ENCODE measurements at regions not wholly inside any gene's neighbourhood (a gene's known extent, or its start where the extent isn't known, plus 50 kb on each side); places are given as distances from the start of the nearest gene placed in this dataset.

GRCh38 chr2:176934869-176935415 is 277.7 kb upstream of the HNRNPA3 start:
- Histone ChIP-seq H2BK15ac (ENCODE audit: low read depth, poor library complexity, severe bottlenecking) (no peak overlapping the region), H3K27ac (ENCODE audit: low read length, poor library complexity, severe bottlenecking) (no peak overlapping the region), H3K9me3 (ENCODE audit: control insufficient read depth, low read length) (no peaks in the 10 kb centered on the region), H3K9ac (ENCODE audit: low read length) (no peak overlapping the region), H3K36me3 (ENCODE audit: control insufficient read depth in 1 of 2, insufficient read depth in 2 of 2, low read depth in 1 of 2, low read length in 2 of 2) (no peaks in the 10 kb centered on the region), H3K4me1 (ENCODE audit: control insufficient read depth, insufficient read depth, low read depth, low read length) (no peaks in the 10 kb centered on the region), H3K27me3 (ENCODE audit: control insufficient read depth in 1 of 2, insufficient read depth in 1 of 2, low read length in 2 of 2) (peaks cover 2 to 3% of the 10 kb centered on the region in 2 experiments), H3K23ac (ENCODE audit: low read length in 2 of 2) (no peak overlapping the region), H4K8ac (ENCODE audit: low read length) (no peak overlapping the region), H2BK120ac (ENCODE audit: low read depth, low read length) (no peak overlapping the region), H2BK5ac (ENCODE audit: low read depth, low read length, poor library complexity, severe bottlenecking) (no peak overlapping the region), H4K91ac (ENCODE audit: low read length) (no peak overlapping the region), H3K79me1 (replicated peaks; ENCODE audit: low read length, poor library complexity, severe bottlenecking) (no peaks in the 10 kb centered on the region), H2BK12ac (ENCODE audit: low read length in 2 of 2) (no peak overlapping the region), H3K4me3 (ENCODE audit: insufficient read depth in 1 of 2, low read depth in 1 of 2, low read length in 2 of 2) (no peak overlapping the region), H2AFZ (ENCODE audit: low read depth, low read length) (no peak overlapping the region), H3K4ac (ENCODE audit: low read depth in 1 of 2, low read length in 2 of 2) (no peak overlapping the region), H3K4me2 (ENCODE audit: low read length, poor library complexity, severe bottlenecking) (no peak overlapping the region), H3K14ac (ENCODE audit: low read length in 2 of 2) (no peak overlapping the region), H2AK5ac (ENCODE audit: low read length, severe bottlenecking) (no peak overlapping the region), H3K18ac (ENCODE audit: low read depth in 1 of 2, low read length in 2 of 2) (no peak overlapping the region)
- WGBS: 58% methylated on average over 7 of the region's 7 CpGs
- DNase-seq: no peak

GRCh38 chr2:176935543-176936102 is 277.0 kb upstream of the HNRNPA3 start:
- Histone ChIP-seq H3K4ac (ENCODE audit: low read depth in 1 of 2, low read length in 2 of 2) (no peak overlapping the region), H3K14ac (ENCODE audit: low read length in 2 of 2) (no peak overlapping the region), H2BK12ac (ENCODE audit: low read length in 2 of 2) (no peak overlapping the region), H2AK5ac (ENCODE audit: low read length, severe bottlenecking) (no peak overlapping the region), H3K23ac (ENCODE audit: low read length in 2 of 2) (no peak overlapping the region), H2BK5ac (ENCODE audit: low read depth, low read length, poor library complexity, severe bottlenecking) (no peak overlapping the region), H4K91ac (ENCODE audit: low read length) (no peak overlapping the region), H4K8ac (ENCODE audit: low read length) (no peak overlapping the region), H3K4me3 (ENCODE audit: insufficient read depth in 1 of 2, low read depth in 1 of 2, low read length in 2 of 2) (no peak overlapping the region), H3K4me1 (ENCODE audit: control insufficient read depth, insufficient read depth, low read depth, low read length) (no peaks in the 10 kb centered on the region), H2AFZ (ENCODE audit: low read depth, low read length) (no peak overlapping the region), H3K9ac (ENCODE audit: low read length) (no peak overlapping the region), H2BK120ac (ENCODE audit: low read depth, low read length) (no peak overlapping the region), H3K36me3 (ENCODE audit: control insufficient read depth in 1 of 2, insufficient read depth in 2 of 2, low read depth in 1 of 2, low read length in 2 of 2) (no peaks in the 10 kb centered on the region), H3K18ac (ENCODE audit: low read depth in 1 of 2, low read length in 2 of 2) (no peak overlapping the region), H2BK15ac (ENCODE audit: low read depth, poor library complexity, severe bottlenecking) (no peak overlapping the region), H3K27ac (ENCODE audit: low read length, poor library complexity, severe bottlenecking) (no peak overlapping the region), H3K79me1 (replicated peaks; ENCODE audit: low read length, poor library complexity, severe bottlenecking) (no peaks in the 10 kb centered on the region), H3K9me3 (ENCODE audit: control insufficient read depth, low read length) (no peaks in the 10 kb centered on the region), H3K4me2 (ENCODE audit: low read length, poor library complexity, severe bottlenecking) (no peak overlapping the region), H3K27me3 (ENCODE audit: control insufficient read depth in 1 of 2, insufficient read depth in 1 of 2, low read length in 2 of 2) (peaks cover 2 to 4% of the 10 kb centered on the region in 2 experiments)
- WGBS: 89% methylated on average over 3 of the region's 5 CpGs
- DNase-seq: no peak

GRCh38 chr2:176936410-176936809 is 276.2 kb upstream of the HNRNPA3 start:
- Histone ChIP-seq H3K9me3 (ENCODE audit: control insufficient read depth, low read length) (no peaks in the 10 kb centered on the region), H2AFZ (ENCODE audit: low read depth, low read length) (no peak overlapping the region), H3K4me3 (ENCODE audit: insufficient read depth in 1 of 2, low read depth in 1 of 2, low read length in 2 of 2) (no peak overlapping the region), H2BK120ac (ENCODE audit: low read depth, low read length) (no peak overlapping the region), H4K91ac (ENCODE audit: low read length) (no peak overlapping the region), H3K4me2 (ENCODE audit: low read length, poor library complexity, severe bottlenecking) (no peak overlapping the region), H3K9ac (ENCODE audit: low read length) (no peak overlapping the region), H2AK5ac (ENCODE audit: low read length, severe bottlenecking) (no peak overlapping the region), H3K79me1 (replicated peaks; ENCODE audit: low read length, poor library complexity, severe bottlenecking) (no peaks in the 10 kb centered on the region), H2BK12ac (ENCODE audit: low read length in 2 of 2) (no peak overlapping the region), H4K8ac (ENCODE audit: low read length) (no peak overlapping the region), H3K27ac (ENCODE audit: low read length, poor library complexity, severe bottlenecking) (no peak overlapping the region), H3K4ac (ENCODE audit: low read depth in 1 of 2, low read length in 2 of 2) (no peak overlapping the region), H3K36me3 (ENCODE audit: control insufficient read depth in 1 of 2, insufficient read depth in 2 of 2, low read depth in 1 of 2, low read length in 2 of 2) (no peaks in the 10 kb centered on the region), H3K14ac (ENCODE audit: low read length in 2 of 2) (no peak overlapping the region), H2BK15ac (ENCODE audit: low read depth, poor library complexity, severe bottlenecking) (no peak overlapping the region), H3K18ac (ENCODE audit: low read depth in 1 of 2, low read length in 2 of 2) (no peak overlapping the region), H3K4me1 (ENCODE audit: control insufficient read depth, insufficient read depth, low read depth, low read length) (no peaks in the 10 kb centered on the region), H2BK5ac (ENCODE audit: low read depth, low read length, poor library complexity, severe bottlenecking) (no peak overlapping the region), H3K23ac (ENCODE audit: low read length in 2 of 2) (no peak overlapping the region), H3K27me3 (ENCODE audit: control insufficient read depth in 1 of 2, insufficient read depth in 1 of 2, low read length in 2 of 2) (peaks cover 2 to 4% of the 10 kb centered on the region in 2 experiments)
- no peak for DNase-seq
- WGBS: 77% methylated on average over 3 of the region's 3 CpGs

- H3K4me1 ChIP-seq (ENCODE audit: control insufficient read depth, insufficient read depth, low read depth, low read length): no peaks in the 10 kb centered on the region
- no peak overlapping the region for H3K4ac ChIP-seq (ENCODE audit: low read depth in 1 of 2, low read length in 2 of 2)
- DNase-seq: no peak
- H3K4me2 ChIP-seq (ENCODE audit: low read length, poor library complexity, severe bottlenecking): no peak overlapping the region
- WGBS: 67% methylated on average over 1 of the region's 3 CpGs
- no peak overlapping the region for H3K14ac ChIP-seq (ENCODE audit: low read length in 2 of 2)
- no peak overlapping the region for H3K27ac ChIP-seq (ENCODE audit: low read length, poor library complexity, severe bottlenecking)
- H2BK15ac ChIP-seq (ENCODE audit: low read depth, poor library complexity, severe bottlenecking): no peak overlapping the region
- no peak overlapping the region for H3K23ac ChIP-seq (ENCODE audit: low read length in 2 of 2)
- no peak overlapping the region for H2AFZ ChIP-seq (ENCODE audit: low read depth, low read length)
- H3K27me3 ChIP-seq (ENCODE audit: control insufficient read depth in 1 of 2, insufficient read depth in 1 of 2, low read length in 2 of 2): peaks cover 0 to under 1% of the 10 kb centered on the region in 2 experiments
- H4K8ac ChIP-seq (ENCODE audit: low read length): no peak overlapping the region
- H4K91ac ChIP-seq (ENCODE audit: low read length): no peak overlapping the region
- H3K9ac ChIP-seq (ENCODE audit: low read length): no peak overlapping the region
- no peak overlapping the region for H2AK5ac ChIP-seq (ENCODE audit: low read length, severe bottlenecking)
- H2BK120ac ChIP-seq (ENCODE audit: low read depth, low read length): no peak overlapping the region
- no peak overlapping the region for H3K18ac ChIP-seq (ENCODE audit: low read depth in 1 of 2, low read length in 2 of 2)
- no peaks in the 10 kb centered on the region for H3K36me3 ChIP-seq (ENCODE audit: control insufficient read depth in 1 of 2, insufficient read depth in 2 of 2, low read depth in 1 of 2, low read length in 2 of 2)
- no peaks in the 10 kb centered on the region for H3K9me3 ChIP-seq (ENCODE audit: control insufficient read depth, low read length)
- H2BK5ac ChIP-seq (ENCODE audit: low read depth, low read length, poor library complexity, severe bottlenecking): no peak overlapping the region
- no peak overlapping the region for H2BK12ac ChIP-seq (ENCODE audit: low read length in 2 of 2)
- no peak overlapping the region for H3K4me3 ChIP-seq (ENCODE audit: insufficient read depth in 1 of 2, low read depth in 1 of 2, low read length in 2 of 2)
- no peaks in the 10 kb centered on the region for H3K79me1 ChIP-seq (replicated peaks; ENCODE audit: low read length, poor library complexity, severe bottlenecking)
These were observed 267.6 kb upstream of the HNRNPA3 start for GRCh38 chr2:176944998-176945397.
